GM18867 (cell line): ENCODE measurements at regions not wholly inside any gene's neighbourhood (a gene's known extent, or its start where the extent isn't known, plus 50 kb on each side); places are given as distances from the start of the nearest gene placed in this dataset.
"Not testable (repeated sequence)": the region's sequence is repeated elsewhere in the genome, so short reads cannot be mapped to it uniquely, and the experiment has no call there.

Source experiments
- ATAC-seq: cut with Tn5 transposase; IDR thresholded peaks from one replicate; pipeline ENCODE4 v1.9.1; 2021; ENCODE audit warnings: mild to moderate bottlenecking, moderate library complexity; ENCODE audit not compliant: unreplicated experiment

GRCh38 chr5:10921160-10921559, 160.1 kb upstream of the DAP start:
- no peak for ATAC-seq

DNA sequence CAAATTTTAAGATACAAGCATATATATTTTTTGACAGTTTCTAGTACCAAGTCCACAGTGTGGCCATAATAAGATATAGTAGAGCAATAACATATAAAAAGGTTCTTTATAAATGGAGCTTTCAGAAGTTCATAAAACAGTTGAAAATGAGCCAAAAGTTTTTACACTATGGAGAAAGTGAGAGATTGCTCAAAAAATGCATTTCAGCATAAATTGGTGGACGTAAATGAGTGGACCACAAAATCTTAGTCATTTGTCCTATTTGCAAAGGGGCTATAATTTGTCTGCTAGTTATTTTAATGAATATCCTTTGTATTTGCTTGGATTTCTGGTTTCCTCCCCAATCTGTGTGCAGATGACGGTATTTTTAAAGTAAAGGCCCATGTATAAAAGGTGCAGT, 159.4 kb upstream of the DAP start:
- no peak for ATAC-seq

- no peak for ATAC-seq
Measured at GRCh38 chr5:10914741-10915480, 153.9 kb upstream of the DAP start.

GRCh38 chr5:10913841-10914240, 152.8 kb upstream of the DAP start:
- no peak for ATAC-seq

DNA sequence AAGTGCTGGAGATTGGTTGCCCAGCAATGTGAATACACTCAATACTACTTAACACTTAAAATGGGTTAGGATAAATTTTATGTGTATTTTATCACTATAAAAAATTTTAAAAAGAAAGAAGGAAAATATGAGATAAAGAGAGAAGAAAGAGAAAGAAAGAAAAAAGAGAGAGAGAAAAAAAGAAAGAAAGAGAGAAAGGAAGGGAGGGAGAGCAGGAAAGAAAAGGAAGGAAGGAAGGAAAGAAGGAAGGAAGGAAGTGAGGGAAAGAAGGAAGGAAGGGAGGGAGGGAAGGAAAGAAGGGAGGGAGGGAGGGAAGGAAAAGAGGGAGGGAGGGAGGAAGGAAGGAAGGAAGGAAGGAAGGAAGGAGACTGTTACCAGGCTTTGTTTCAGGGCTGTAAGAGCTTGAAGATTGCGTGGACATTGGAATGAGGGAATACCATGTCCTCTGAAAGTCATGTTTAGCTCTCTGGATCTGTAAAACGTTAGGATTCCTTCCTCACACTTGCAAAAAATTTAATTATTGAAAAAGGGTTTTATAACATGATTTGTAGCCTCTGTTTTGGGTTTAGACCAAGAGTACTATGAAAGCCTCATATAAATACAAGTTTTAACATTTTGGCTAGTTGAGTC, 152.3 kb upstream of the DAP start:
- ATAC-seq, result no peak

- ATAC-seq, result no peak
Measured at GRCh38 chr5:10912435-10912834, 151.4 kb upstream of the DAP start.

DNA sequence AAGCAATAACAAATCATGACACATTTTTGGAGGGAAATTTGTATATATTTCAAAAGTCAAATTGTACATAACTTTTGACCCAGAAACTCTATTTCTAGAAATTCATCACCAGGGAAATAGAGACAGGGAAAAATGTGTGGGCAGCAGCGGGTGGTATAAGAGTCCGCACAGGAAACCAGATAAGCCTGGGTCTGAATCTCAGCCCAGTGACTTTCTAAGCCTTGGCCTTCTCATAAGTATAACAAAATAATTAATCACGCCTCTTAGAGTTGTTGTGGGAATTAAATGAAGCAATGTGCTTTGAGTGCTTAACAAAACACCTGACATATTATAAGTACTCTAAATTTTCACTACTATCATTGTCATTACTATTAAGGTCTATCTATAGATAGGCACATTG, 149.2 kb upstream of the DAP start:
- ATAC-seq, result no peak

- no peak for ATAC-seq
Measured at GRCh38 chr5:10904862-10905432, 143.9 kb upstream of the DAP start.

DNA sequence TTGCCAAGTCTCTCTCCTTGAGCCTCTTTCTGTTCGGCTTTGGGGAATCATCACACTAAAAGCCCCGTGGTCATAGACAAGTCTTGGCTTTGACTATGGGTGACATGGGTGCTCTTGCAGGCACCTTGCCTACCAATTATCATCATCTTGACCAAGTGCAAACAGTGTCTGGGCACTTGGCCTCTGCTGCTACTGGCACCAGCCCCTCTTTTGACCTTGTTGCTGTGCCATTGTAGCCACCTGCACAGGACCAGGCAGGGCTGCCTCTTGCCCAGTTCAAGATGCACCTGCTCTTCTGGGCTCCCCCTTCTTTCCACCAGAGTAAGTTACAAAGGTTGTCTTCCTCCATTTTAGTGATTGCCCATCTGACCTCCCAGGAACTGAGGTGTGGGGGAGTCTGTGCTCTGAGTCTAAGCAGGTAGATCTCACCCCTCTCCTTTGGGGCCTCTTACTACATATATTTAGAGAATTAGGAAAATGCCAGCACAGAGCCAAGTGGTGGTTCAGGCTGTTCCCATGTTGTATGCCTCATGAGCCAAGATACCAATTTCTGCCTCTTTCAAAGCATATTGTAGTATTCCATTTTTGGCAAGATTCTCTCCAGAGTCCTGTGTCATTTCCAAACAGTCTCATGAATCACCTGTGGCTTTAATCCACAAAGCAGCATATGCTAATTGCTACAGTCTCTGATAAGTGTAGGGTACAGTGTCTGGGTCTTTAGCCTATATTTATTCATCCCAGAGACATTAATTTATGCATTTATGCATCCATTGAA, 142.9 kb upstream of the DAP start:
- no peak for ATAC-seq

GRCh38 chr5:10902145-10902544, 141.1 kb upstream of the DAP start:
- no peak for ATAC-seq

- ATAC-seq, result no peak
Measured at GRCh38 chr5:10898514-10898913, 137.5 kb upstream of the DAP start.

DNA sequence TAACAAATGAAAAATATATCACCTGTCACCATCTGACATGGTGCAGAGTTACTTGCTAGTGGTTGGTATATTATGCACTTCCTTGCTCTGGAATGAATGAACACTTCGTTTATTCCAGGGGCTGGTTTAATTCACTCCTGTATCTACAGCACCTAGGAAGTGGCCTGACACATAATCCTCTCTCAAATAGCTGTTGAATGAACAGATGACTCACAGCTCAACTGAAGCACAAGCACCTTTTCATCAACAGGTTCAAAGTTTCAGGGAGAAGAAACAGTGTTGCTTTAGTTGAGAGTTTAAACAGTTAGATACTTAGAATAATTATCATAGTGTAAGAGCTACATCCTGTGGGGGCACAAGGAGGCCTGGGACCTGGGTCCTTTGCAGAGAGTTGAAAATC, 135.0 kb upstream of the DAP start:
- no peak for ATAC-seq

DNA sequence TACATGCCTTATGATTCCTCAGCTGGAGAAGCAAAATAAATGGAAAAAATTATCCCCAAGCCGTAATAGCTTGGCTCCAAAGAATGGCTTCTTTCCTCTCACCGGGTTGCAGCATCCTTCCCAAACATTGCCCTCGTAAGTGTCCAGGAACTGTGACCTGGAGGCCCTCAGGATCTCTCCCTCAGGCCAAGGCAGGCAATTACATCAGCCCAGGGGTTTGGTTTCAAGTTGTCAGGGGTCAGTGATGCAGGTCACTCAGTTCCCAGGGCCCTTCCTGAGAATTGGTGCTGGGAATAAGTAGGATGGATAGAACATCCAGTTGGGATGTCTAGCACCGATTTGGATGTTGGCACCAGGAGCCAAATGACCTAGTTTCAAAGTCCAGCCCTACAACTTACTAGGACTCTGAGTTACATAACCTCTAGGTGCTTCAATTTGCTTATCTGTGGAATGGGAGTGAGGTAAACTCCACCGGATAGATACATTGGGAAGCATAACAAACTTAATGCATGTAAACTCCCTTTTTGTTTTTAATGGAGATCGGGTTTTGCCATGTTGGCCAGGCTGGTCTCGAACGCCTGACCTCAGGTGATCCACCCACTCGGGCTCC, 133.5 kb upstream of the DAP start:
- no peak for ATAC-seq

GRCh38 chr5:10892911-10893215, 131.8 kb upstream of the DAP start:
- no peak for ATAC-seq

DNA sequence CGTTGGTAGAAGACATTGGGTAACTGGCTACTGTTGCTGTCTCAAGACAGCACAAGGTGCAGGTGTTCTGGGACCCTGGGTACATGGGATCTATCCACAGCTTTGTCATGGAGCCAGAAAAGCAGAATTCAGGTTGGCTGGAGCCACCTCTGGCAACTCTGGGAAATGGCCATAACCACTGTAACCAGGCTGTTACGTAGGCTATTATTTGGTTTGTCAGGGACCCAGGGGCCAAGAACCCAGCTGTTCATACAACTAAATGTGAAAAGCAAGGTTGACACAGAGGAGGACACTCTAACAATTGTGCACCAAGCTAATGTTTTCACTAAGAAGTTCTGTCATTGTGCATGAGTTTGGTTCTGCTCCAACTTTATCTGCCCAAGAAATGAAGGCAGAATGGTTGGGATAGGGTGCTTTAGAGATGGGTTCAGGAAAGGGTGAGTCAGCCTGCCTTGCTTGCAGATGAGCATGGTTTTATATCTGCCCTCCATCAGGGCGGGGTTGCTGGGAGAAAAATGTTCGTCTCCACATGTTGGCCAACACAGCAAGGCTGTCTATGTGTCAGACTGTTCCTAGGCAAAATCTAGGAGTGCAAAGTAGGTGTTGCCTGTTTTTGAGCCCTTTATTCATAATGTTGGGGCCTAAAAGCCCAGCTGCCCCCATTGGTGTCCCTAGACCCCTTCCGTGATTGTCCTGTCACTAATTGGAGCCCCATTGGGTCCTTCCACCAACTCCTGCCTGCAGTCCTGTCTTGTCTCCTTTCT, 131.3 kb upstream of the DAP start:
- ATAC-seq, result no peak

GRCh38 chr5:10891193-10891592, 130.2 kb upstream of the DAP start:
- ATAC-seq, result no peak

DNA sequence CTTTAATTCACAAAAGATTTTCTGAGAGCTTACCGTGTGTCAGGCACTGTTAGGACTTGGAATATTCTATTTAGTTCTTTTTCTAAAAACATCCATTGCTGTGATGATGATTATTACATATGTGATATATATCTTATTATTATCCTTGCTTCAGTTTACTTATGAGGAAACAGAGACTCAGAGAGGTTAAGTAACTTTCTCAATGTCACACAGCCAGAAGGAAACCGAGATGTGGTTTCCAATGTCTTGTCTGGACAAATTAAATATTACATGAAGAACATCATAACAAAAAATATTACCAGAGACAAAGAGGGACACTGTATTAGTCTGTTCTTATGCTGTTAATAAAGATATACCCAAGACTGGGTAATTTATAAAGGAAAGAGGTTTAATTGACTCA, 125.5 kb upstream of the DAP start:
- ATAC-seq, result no peak

DNA sequence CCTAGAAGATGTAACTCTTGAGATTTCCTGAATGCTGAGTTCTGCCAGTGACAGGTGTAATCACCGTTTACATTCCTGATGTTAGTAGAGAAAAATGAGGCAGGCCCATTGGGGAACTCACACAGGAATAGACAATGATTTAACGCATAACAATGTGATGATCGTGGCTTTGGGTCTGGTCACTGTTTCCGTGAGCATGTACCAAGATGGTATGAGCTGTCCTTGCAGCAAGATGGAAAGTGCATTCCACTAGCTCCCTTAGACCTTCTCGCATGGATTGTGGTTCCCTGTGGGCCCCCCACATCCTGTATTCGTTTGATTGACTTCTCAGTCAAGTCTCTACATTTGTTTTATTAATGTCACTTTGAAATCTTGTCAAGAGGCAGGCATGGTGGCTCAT, 124.0 kb upstream of the DAP start:
- ATAC-seq, result no peak

- ATAC-seq, result not testable (repeated sequence)
Measured at GRCh38 chr5:10883945-10884344, 122.9 kb upstream of the DAP start.

DNA sequence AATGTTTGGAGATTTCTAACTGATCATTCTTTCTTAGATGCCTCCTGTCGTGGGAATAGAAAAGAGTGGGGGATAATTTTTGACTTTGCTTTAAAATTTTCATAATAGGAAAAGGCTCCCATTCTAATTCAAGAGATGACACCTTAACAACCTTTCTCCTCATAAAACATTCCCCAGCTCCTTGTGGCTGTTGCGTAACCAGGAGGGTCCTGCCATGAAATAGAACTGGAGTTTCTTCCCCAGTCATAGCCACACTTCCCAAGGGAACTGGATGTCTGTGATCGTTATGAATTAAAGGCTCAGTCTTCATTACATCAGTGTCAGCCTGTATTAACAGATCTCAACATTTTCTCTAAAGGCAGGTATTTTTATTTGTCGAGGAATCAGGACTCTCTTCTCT, 119.9 kb upstream of the DAP start:
- no peak for ATAC-seq

DNA sequence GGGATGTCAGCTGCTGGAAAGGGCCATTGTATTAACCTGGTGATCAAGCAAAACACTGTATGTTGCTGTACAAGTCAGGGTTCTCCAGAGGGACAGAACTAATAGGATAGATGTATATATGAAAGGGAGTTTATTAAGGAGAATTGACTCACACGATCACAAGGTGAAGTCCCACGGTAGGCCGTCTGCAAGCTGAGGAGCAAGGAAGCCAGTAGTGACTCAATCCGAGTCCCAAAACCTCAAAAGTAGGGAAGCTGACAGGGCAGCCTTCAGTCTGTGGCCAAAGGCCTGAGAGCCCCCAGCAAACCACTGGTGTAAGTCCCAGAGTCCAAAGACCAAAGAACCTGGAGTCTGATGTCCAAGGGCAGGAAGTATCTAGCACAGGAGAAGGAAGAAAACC, 116.0 kb upstream of the DAP start:
- not testable (repeated sequence) for ATAC-seq
